Keratinocyte (primary cell): ENCODE measurements at regions not wholly inside any gene's neighbourhood (a gene's known extent, or its start where the extent isn't known, plus 50 kb on each side); places are given as distances from the start of the nearest gene placed in this dataset.

Source experiments
- DNase-seq: peaks from one replicate; pipeline ENCODE4 v3.0.0-alpha.2; 2011; ENCODE audit warnings: low read depth, missing footprints, low spot score
- FAIRE-seq: peaks from 2 replicates; lab custom pipeline; 2011; peaks lifted over from hg19 to GRCh38; lab: Jason Lieb, UNC
- H2AFZ ChIP-seq: 2 replicates; pipeline ENCODE4 v1.6.0; 2012; ENCODE audit warnings: low read length, control low read depth, inconsistent platforms; ENCODE audit not compliant: control insufficient read depth
- H3K27ac ChIP-seq: 2 replicates; pipeline ENCODE4 v1.5.1; 2011; ENCODE audit warnings: low read length; ENCODE audit not compliant: control insufficient read depth, insufficient read depth
- H3K27me3 ChIP-seq: 3 replicates; pipeline ENCODE4 v1.6.0; 2011; ENCODE audit warnings: low read length; ENCODE audit not compliant: control insufficient read depth, insufficient read depth; ENCODE audit errors: extremely low read depth
- H3K36me3 ChIP-seq, 2 experiments: 2 replicates in 1 of 2; 3 replicates in 1 of 2; pipeline ENCODE4 v1.5.1; 2011; ENCODE audit warnings: low read length in 2 of 2, mild to moderate bottlenecking in 1 of 2; ENCODE audit not compliant: control insufficient read depth in 2 of 2, insufficient read depth in 2 of 2; ENCODE audit errors: extremely low read depth in 1 of 2
- H3K4me1 ChIP-seq: 3 replicates; pipeline ENCODE4 v1.5.1; 2011; ENCODE audit warnings: low read length; ENCODE audit not compliant: control insufficient read depth, insufficient read depth; ENCODE audit errors: extremely low read depth
- H3K4me2 ChIP-seq: 3 replicates; pipeline ENCODE4 v1.6.0; 2011; ENCODE audit warnings: low read depth, low read length; ENCODE audit not compliant: control insufficient read depth, insufficient read depth; ENCODE audit errors: extremely low read depth
- H3K4me3 ChIP-seq, 3 experiments: fragments of 200-600 bp in 1 of 3; sonication (generic) in 1 of 3; 2 replicates in 2 of 3; 3 replicates in 1 of 3; pipeline ENCODE4 v1.5.1; 2011 to 2016; ENCODE audit warnings: low read length in 3 of 3, mild to moderate bottlenecking in 3 of 3, control low read depth in 2 of 3, inconsistent platforms in 1 of 3, low read depth in 1 of 3, mixed read lengths in 1 of 3, mixed run types in 1 of 3, moderate library complexity in 1 of 3; ENCODE audit not compliant: control insufficient read depth in 2 of 3, insufficient read depth in 2 of 3; ENCODE audit errors: extremely low read depth in 1 of 3
- H3K79me2 ChIP-seq: 2 replicates; pipeline ENCODE4 v1.6.0; 2012; ENCODE audit warnings: low read length; ENCODE audit not compliant: control insufficient read depth, insufficient read depth
- H3K9ac ChIP-seq: 3 replicates; pipeline ENCODE4 v1.6.0; 2011; ENCODE audit warnings: low read length; ENCODE audit not compliant: control insufficient read depth, insufficient read depth; ENCODE audit errors: extremely low read depth
- H3K9me1 ChIP-seq: 3 replicates; pipeline ENCODE4 v1.6.0; 2011; ENCODE audit warnings: low read length; ENCODE audit not compliant: control insufficient read depth, insufficient read depth; ENCODE audit errors: extremely low read depth
- H3K9me3 ChIP-seq: 2 replicates; pipeline ENCODE4 v1.5.1; 2012; ENCODE audit warnings: low read depth, low read length; ENCODE audit not compliant: control insufficient read depth
- H4K20me1 ChIP-seq: 3 replicates; pipeline ENCODE4 v1.6.0; 2011; ENCODE audit warnings: low read length; ENCODE audit not compliant: control insufficient read depth, insufficient read depth; ENCODE audit errors: extremely low read depth
- EZH2 ChIP-seq: IDR thresholded peaks from one replicate; pipeline ENCODE4 v1.6.1; 2012; ENCODE audit warnings: inconsistent platforms, mild to moderate bottlenecking, low read length, moderate library complexity
- dilution Hi-C: fragments of 300-500 bp; cut with MboI; formaldehyde crosslinking; loops from one replicate; pipeline ENCODE4 v1.7.0; 2020; ENCODE audit warnings: low sequenced_read_pairs; ENCODE audit not compliant: extremely low pct_ligation_motif_present
- TF ChIP-seq, protein P1 (sequence below), 3 experiments: IDR thresholded peaks in 1 of 3; conservative IDR thresholded peaks in 1 of 3; optimal IDR thresholded peaks in 1 of 3; 2 replicates in 2 of 3; 3 replicates in 1 of 3; pipeline versions ENCODE3 to v1.5.1; 2011; ENCODE audit warnings: low read length in 3 of 3, mild to moderate bottlenecking in 3 of 3, moderate library complexity in 2 of 3, control low read depth in 1 of 3, inconsistent platforms in 1 of 3; ENCODE audit not compliant: insufficient read depth in 2 of 3; ENCODE audit errors: extremely low read depth in 1 of 3

DNA sequence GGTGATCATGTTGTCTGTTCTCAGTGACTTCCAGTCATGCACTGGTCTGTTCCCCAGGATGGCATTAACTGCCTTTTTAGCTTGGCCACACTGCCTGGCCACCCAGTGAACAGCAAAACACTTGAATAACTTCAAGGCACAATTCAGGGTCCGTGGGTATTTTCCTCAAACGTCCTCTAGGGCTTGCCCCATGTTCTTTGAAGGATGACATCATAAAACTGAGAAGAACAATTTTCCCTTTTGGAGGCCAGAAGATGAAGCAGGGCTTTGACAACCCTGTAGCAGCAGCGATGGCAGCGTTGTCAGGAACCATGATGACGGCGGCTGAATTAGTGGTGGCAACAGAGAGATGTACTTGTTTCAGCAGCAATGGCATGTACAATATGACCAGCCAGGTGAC is 465.9 kb upstream of the ONECUT1 start:
- H3K27ac ChIP-seq = no peak overlapping the region
- H3K36me3 ChIP-seq = no peaks in the 10 kb centered on the region
- H3K9me3 ChIP-seq = no peaks in the 10 kb centered on the region
- DNase-seq (no peak), FAIRE-seq (no peak)
- no peaks in the 10 kb centered on the region for H4K20me1 ChIP-seq
- no peaks in the 10 kb centered on the region for H3K79me2 ChIP-seq
- H2AFZ ChIP-seq = no peak overlapping the region
- H3K4me2 ChIP-seq = no peak overlapping the region
- TF ChIP-seq EZH2 = no peak
- TF ChIP-seq, protein P1, sequence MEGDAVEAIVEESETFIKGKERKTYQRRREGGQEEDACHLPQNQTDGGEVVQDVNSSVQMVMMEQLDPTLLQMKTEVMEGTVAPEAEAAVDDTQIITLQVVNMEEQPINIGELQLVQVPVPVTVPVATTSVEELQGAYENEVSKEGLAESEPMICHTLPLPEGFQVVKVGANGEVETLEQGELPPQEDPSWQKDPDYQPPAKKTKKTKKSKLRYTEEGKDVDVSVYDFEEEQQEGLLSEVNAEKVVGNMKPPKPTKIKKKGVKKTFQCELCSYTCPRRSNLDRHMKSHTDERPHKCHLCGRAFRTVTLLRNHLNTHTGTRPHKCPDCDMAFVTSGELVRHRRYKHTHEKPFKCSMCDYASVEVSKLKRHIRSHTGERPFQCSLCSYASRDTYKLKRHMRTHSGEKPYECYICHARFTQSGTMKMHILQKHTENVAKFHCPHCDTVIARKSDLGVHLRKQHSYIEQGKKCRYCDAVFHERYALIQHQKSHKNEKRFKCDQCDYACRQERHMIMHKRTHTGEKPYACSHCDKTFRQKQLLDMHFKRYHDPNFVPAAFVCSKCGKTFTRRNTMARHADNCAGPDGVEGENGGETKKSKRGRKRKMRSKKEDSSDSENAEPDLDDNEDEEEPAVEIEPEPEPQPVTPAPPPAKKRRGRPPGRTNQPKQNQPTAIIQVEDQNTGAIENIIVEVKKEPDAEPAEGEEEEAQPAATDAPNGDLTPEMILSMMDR (optimal IDR thresholded peaks at IDR 0.05 in 1 of 3, IDR thresholded peaks at IDR 0.05 in 1 of 3, conservative IDR thresholded peaks at IDR 0.05 in 1 of 3; ENCODE audit: extremely low read depth in 1 of 3, insufficient read depth in 2 of 3, low read length in 3 of 3) = no peak
- H3K4me1 ChIP-seq = no peaks in the 10 kb centered on the region
- no peaks in the 10 kb centered on the region for H3K27me3 ChIP-seq
- H3K4me3 ChIP-seq = no peak overlapping the region
- no peaks in the 10 kb centered on the region for H3K9me1 ChIP-seq
- dilution Hi-C loops = no loop called here
- no peak overlapping the region for H3K9ac ChIP-seq

DNA sequence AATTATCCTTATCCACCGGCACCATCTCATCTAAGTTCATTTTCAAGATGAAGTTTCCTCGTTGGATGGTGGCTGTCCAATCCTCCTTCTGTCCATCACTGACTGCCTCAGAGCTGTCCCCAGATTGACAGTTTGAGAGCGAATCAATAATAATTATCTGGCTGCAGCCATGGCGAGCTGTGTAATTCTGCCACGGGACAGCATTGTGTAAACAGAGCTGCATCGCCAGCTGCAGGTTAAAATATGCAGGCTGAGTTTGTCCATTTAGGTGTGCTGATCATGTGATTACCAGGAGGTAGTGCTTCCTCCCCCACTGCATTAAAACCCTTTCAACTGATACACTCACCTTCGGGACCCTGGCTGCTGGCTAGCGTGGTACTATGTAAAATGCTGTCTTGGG is 461.9 kb upstream of the ONECUT1 start:
- no peak for TF ChIP-seq EZH2
- TF ChIP-seq, protein P1 (optimal IDR thresholded peaks at IDR 0.05 in 1 of 3, IDR thresholded peaks at IDR 0.05 in 1 of 3, conservative IDR thresholded peaks at IDR 0.05 in 1 of 3; ENCODE audit: extremely low read depth in 1 of 3, insufficient read depth in 2 of 3, low read length in 3 of 3) = no peak
- dilution Hi-C loops = no loop called here
- DNase-seq = no peak
- FAIRE-seq = no peak
- Histone ChIP-seq H3K27me3 (no peaks in the 10 kb centered on the region), H3K9me1 (no peaks in the 10 kb centered on the region), H3K9me3 (no peaks in the 10 kb centered on the region), H3K4me2 (no peak overlapping the region), H2AFZ (no peak overlapping the region), H3K79me2 (no peaks in the 10 kb centered on the region), H3K36me3 (no peaks in the 10 kb centered on the region), H3K4me3 (no peak overlapping the region), H3K27ac (no peak overlapping the region), H3K9ac (no peak overlapping the region), H3K4me1 (no peaks in the 10 kb centered on the region), H4K20me1 (no peaks in the 10 kb centered on the region)
